HEK293T (cell line): ENCODE measurements at regions not wholly inside any gene's neighbourhood (a gene's known extent, or its start where the extent isn't known, plus 50 kb on each side); places are given as distances from the start of the nearest gene placed in this dataset.

ENCODE experiments used
- ARNT ChIP-seq: fragments of 450-650 bp; IDR thresholded peaks from 2 replicates; pipeline ENCODE4 v1.6.1; 2017; ENCODE audit warnings: mild to moderate bottlenecking
- BHLHE40 ChIP-seq: fragments of 450-650 bp; IDR thresholded peaks from 2 replicates; pipeline ENCODE4 v1.6.1; 2016; ENCODE audit warnings: mild to moderate bottlenecking, moderate library complexity, borderline replicate concordance
- ELF4 ChIP-seq: fragments of 450-650 bp; IDR thresholded peaks from 2 replicates; pipeline ENCODE4 v1.6.1; 2017; ENCODE audit warnings: antibody characterized with exemption
- FOXA1 ChIP-seq: fragments of 450-650 bp; IDR thresholded peaks from 2 replicates; pipeline ENCODE4 v1.6.1; 2016; ENCODE audit warnings: mild to moderate bottlenecking
- FOXK2 ChIP-seq: fragments of 450-650 bp; IDR thresholded peaks from 2 replicates; pipeline ENCODE4 v1.6.1; 2016; ENCODE audit warnings: mild to moderate bottlenecking
- FOXM1 ChIP-seq: fragments of 450-650 bp; IDR thresholded peaks from 2 replicates; pipeline ENCODE4 v1.6.1; 2017; ENCODE audit warnings: mild to moderate bottlenecking, borderline replicate concordance
- HDGF ChIP-seq: fragments of 450-650 bp; IDR thresholded peaks from 2 replicates; pipeline ENCODE4 v1.6.1; 2017; ENCODE audit warnings: antibody characterized with exemption, borderline replicate concordance
- LEF1 ChIP-seq: fragments of 450-650 bp; IDR thresholded peaks from 2 replicates; pipeline ENCODE4 v1.6.1; 2017; ENCODE audit warnings: mild to moderate bottlenecking, borderline replicate concordance
- NFRKB ChIP-seq: fragments of 450-650 bp; IDR thresholded peaks from 2 replicates; pipeline ENCODE4 v1.6.1; 2016; ENCODE audit warnings: mild to moderate bottlenecking, moderate library complexity
- SP1 ChIP-seq: fragments of 450-650 bp; IDR thresholded peaks from 2 replicates; pipeline ENCODE4 v1.6.1; 2017
- SUZ12 ChIP-seq: fragments of 450-650 bp; IDR thresholded peaks from 2 replicates; pipeline ENCODE4 v1.6.1; 2016; ENCODE audit warnings: mild to moderate bottlenecking
- TARDBP ChIP-seq: fragments of 450-650 bp; IDR thresholded peaks from 2 replicates; pipeline ENCODE4 v1.6.1; 2016

- TF ChIP-seq SP1 (no peak), SUZ12 (no peak), FOXA1 (no peak), ARNT (no peak), TARDBP (no peak), FOXK2 (no peak), ELF4 (no peak), BHLHE40 (no peak), LEF1 (no peak), FOXM1 (no peak), HDGF (no peak), NFRKB (no peak)
Observed at GRCh38 chr5:68071282-68071632, 144.3 kb upstream of the PIK3R1 start.
